PC-9 (cell line): ENCODE measurements at regions not wholly inside any gene's neighbourhood (a gene's known extent, or its start where the extent isn't known, plus 50 kb on each side); places are given as distances from the start of the nearest gene placed in this dataset.

Source experiments
- EZH2 ChIP-seq: fragments of 200-600 bp; sonication (generic); IDR thresholded peaks from 2 replicates; pipeline ENCODE4 v1.8.0; 2017; ENCODE audit warnings: antibody characterized with exemption, low read depth
- TF ChIP-seq, protein P1 (sequence below): fragments of 200-600 bp; sonication (generic); conservative IDR thresholded peaks from 2 replicates; pipeline ENCODE4 v1.6.1; 2017; ENCODE audit warnings: mixed run types, antibody characterized with exemption, mild to moderate bottlenecking, moderate library complexity

DNA sequence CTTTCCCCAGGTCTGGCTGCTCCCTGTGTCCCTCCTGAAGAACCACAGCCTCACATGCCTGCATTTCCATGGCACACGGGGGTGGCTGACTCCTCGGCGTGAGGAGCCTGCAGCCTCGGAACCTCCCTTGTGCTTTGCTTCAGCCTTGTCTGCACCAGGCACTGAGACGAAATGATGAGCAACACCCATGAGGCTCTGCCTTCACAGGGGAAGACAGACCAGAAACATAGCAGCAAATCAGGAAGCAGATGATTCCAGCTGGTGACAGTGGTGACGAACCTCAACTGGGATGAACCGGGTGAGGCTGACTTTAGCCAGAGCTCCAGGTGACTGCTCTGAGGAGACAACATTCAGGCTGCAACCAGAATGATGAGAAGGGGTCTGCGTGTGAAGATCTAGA, 84.5 kb upstream of the SMNDC1 start:
- TF ChIP-seq, protein P1, sequence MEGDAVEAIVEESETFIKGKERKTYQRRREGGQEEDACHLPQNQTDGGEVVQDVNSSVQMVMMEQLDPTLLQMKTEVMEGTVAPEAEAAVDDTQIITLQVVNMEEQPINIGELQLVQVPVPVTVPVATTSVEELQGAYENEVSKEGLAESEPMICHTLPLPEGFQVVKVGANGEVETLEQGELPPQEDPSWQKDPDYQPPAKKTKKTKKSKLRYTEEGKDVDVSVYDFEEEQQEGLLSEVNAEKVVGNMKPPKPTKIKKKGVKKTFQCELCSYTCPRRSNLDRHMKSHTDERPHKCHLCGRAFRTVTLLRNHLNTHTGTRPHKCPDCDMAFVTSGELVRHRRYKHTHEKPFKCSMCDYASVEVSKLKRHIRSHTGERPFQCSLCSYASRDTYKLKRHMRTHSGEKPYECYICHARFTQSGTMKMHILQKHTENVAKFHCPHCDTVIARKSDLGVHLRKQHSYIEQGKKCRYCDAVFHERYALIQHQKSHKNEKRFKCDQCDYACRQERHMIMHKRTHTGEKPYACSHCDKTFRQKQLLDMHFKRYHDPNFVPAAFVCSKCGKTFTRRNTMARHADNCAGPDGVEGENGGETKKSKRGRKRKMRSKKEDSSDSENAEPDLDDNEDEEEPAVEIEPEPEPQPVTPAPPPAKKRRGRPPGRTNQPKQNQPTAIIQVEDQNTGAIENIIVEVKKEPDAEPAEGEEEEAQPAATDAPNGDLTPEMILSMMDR, result no peak
- TF ChIP-seq EZH2, result no peak
